Astrocyte (in vitro differentiated cells and primary cell): ENCODE measurements at regions not wholly inside any gene's neighbourhood (a gene's known extent, or its start where the extent isn't known, plus 50 kb on each side); places are given as distances from the start of the nearest gene placed in this dataset.

Experiments used
- CTCF ChIP-seq: IDR thresholded peaks from 2 replicates; pipeline ENCODE4 v1.5.1; 2011; ENCODE audit warnings: low read depth, mild to moderate bottlenecking, inconsistent platforms, low read length, moderate library complexity; ENCODE audit not compliant: insufficient read depth
- EZH2 ChIP-seq: IDR thresholded peaks from 2 replicates; pipeline ENCODE4 v1.6.1; 2012; ENCODE audit warnings: mild to moderate bottlenecking, low read length, inconsistent platforms; ENCODE audit not compliant: insufficient read depth

- TF ChIP-seq CTCF (no peak), EZH2 (no peak)
Observed at GRCh38 chr1:115423776-115424175, 85.7 kb upstream of the NGF start.
